ENCODE measurements at regions not wholly inside any gene's neighbourhood (a gene's known extent, or its start where the extent isn't known, plus 50 kb on each side); places are given as distances from the start of the nearest gene placed in this dataset.
A peak's percentile ranks its signal among the peaks of the same experiment; 100 is the strongest.
"Not testable (repeated sequence)": the region's sequence is repeated elsewhere in the genome, so short reads cannot be mapped to it uniquely, and the experiment has no call there.

- DNase-seq, result no peak
Observed at GRCh38 chr4:84238247-84239090, 260.6 kb downstream of the NKX6-1 start.

GRCh38 chr4:84237008-84237407 is 262.1 kb downstream of the NKX6-1 start:
- no peak for TF ChIP-seq GATA1 (IDR thresholded peaks at IDR 0.05; ENCODE audit: low read depth, low read length)
- TF ChIP-seq POLR2A (IDR thresholded peaks at IDR 0.05; ENCODE audit: low read length), result no peak
- DNase-seq, result peak in 1 of 2 experiments; percentile 11

More at GRCh38 chr4:84238247-84239090, 260.6 kb downstream of the NKX6-1 start:
- TF ChIP-seq POLR2A (IDR thresholded peaks at IDR 0.05; ENCODE audit: low read length), result no peak
- no peak for TF ChIP-seq GATA1 (IDR thresholded peaks at IDR 0.05; ENCODE audit: low read depth, low read length)

- no peak for TF ChIP-seq GATA1 (IDR thresholded peaks at IDR 0.05; ENCODE audit: low read depth, low read length)
- TF ChIP-seq POLR2A (IDR thresholded peaks at IDR 0.05; ENCODE audit: low read length), result no peak
- no peak for DNase-seq
Observed at GRCh38 chr4:84235126-84235944, 263.8 kb downstream of the NKX6-1 start.

- DNase-seq, result no peak
Observed at GRCh38 chr4:84232309-84233095, 266.6 kb downstream of the NKX6-1 start.

GRCh38 chr4:84231539-84232055 is 267.5 kb downstream of the NKX6-1 start:
- no peak for DNase-seq
- no peak for TF ChIP-seq GATA1 (IDR thresholded peaks at IDR 0.05; ENCODE audit: low read depth, low read length)
- TF ChIP-seq POLR2A (IDR thresholded peaks at IDR 0.05; ENCODE audit: low read length), result no peak

More at GRCh38 chr4:84232309-84233095, 266.6 kb downstream of the NKX6-1 start:
- no peak for TF ChIP-seq GATA1 (IDR thresholded peaks at IDR 0.05; ENCODE audit: low read depth, low read length)
- TF ChIP-seq POLR2A (IDR thresholded peaks at IDR 0.05; ENCODE audit: low read length), result no peak

- no peak for DNase-seq
- TF ChIP-seq GATA1 (IDR thresholded peaks at IDR 0.05; ENCODE audit: low read depth, low read length) (no peak), POLR2A (IDR thresholded peaks at IDR 0.05; ENCODE audit: low read length) (no peak)
Observed at GRCh38 chr4:84224522-84224921, 274.6 kb downstream of the NKX6-1 start.

GRCh38 chr4:84221704-84222103 is 277.4 kb downstream of the NKX6-1 start:
- DNase-seq, result no peak
- TF ChIP-seq POLR2A (IDR thresholded peaks at IDR 0.05; ENCODE audit: low read length) (no peak), GATA1 (IDR thresholded peaks at IDR 0.05; ENCODE audit: low read depth, low read length) (no peak)

GRCh38 chr4:84220990-84221389 is 278.1 kb downstream of the NKX6-1 start:
- no peak for DNase-seq
- TF ChIP-seq GATA1 (IDR thresholded peaks at IDR 0.05; ENCODE audit: low read depth, low read length) (no peak), POLR2A (IDR thresholded peaks at IDR 0.05; ENCODE audit: low read length) (no peak)

GRCh38 chr4:84219656-84220055 is 279.4 kb downstream of the NKX6-1 start:
- no peak for DNase-seq
- TF ChIP-seq POLR2A (IDR thresholded peaks at IDR 0.05; ENCODE audit: low read length), result no peak
- TF ChIP-seq GATA1 (IDR thresholded peaks at IDR 0.05; ENCODE audit: low read depth, low read length), result no peak

DNA sequence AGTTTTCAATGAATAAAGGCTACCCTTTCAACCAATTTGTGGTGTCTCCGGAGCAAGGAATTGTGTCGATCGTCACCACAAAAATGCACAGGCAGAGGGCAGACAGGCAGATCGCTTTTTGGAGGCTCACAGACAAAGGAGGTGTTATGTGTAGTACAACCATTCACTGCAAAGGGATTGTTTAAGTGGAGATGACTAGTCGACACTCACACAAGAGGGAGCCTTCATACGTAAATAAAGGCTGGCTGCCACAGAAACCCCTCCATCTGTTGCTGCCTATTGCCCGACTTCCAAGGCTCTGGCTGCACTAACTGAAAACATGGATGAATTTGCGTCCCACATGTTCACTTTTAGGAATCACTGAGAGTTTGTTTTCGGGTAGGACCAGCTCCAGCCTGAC is 281.1 kb downstream of the NKX6-1 start:
- no peak for TF ChIP-seq POLR2A (IDR thresholded peaks at IDR 0.05; ENCODE audit: low read length)
- TF ChIP-seq GATA1 (IDR thresholded peaks at IDR 0.05; ENCODE audit: low read depth, low read length), result no peak
- no peak for DNase-seq

DNA sequence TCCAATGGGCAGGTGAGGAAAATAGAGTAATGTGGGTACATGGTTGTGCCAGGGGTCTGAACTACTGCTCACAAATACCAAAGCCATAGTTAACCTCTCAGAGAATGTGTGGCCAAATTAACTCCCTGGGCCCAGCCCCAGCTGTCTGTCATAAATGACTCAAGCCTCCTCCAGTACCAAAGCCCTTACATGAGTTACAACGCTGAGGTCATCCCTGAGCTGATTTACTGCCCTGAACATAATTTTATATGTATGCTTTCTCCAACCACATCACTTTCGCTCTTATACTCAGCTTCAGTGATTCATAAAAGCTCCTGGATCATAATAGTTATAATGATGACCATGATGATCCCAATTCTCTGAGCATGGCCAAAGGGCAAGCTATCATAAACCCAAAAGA is 283.9 kb downstream of the NKX6-1 start:
- TF ChIP-seq POLR2A (IDR thresholded peaks at IDR 0.05; ENCODE audit: low read length) (no peak), GATA1 (IDR thresholded peaks at IDR 0.05; ENCODE audit: low read depth, low read length) (no peak)
- DNase-seq, result no peak

- DNase-seq, result not testable (repeated sequence)
Observed at GRCh38 chr4:84206226-84206625, 292.9 kb downstream of the NKX6-1 start.

- DNase-seq, result no peak
- TF ChIP-seq GATA1 (IDR thresholded peaks at IDR 0.05; ENCODE audit: low read depth, low read length) (no peak), POLR2A (IDR thresholded peaks at IDR 0.05; ENCODE audit: low read length) (no peak)
Observed at GRCh38 chr4:84189144-84189543, 309.9 kb downstream of the NKX6-1 start.

DNA sequence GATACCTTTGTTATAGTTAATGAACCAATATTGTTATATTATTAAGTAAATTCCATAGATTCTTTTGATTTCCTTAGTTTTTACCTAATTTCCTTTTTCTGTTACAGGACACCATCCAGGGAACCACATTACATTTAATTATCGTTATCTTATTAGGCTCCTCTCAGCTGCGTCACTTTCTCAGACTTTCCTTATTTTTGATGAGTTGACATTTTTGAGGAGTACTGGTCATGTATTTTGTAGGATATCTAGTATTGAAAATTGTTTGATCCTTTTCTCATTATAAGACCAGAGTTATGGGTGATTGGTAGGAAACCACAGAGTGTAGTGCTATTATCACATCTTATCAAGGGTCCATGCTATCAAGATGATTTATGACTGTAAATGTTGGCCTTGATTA is 319.7 kb downstream of the NKX6-1 start:
- TF ChIP-seq GATA1 (IDR thresholded peaks at IDR 0.05; ENCODE audit: low read depth, low read length) (no peak), POLR2A (IDR thresholded peaks at IDR 0.05; ENCODE audit: low read length) (no peak)
- no peak for DNase-seq
